Kidney (tissue), 13 donors: ENCODE measurements at regions not wholly inside any gene's neighbourhood (a gene's known extent, or its start where the extent isn't known, plus 50 kb on each side); places are given as distances from the start of the nearest gene placed in this dataset.

ENCODE experiments used
- DNase-seq, 5 donors: peaks; one replicate each; pipeline ENCODE4 v3.0.0-alpha.2; 2013 to 2020
- FAIRE-seq: peaks from 2 replicates; lab custom pipeline; 2012; peaks lifted over from hg19 to GRCh38; lab: Jason Lieb, UNC
- H3K27ac ChIP-seq, 2 donors: one replicate each; pipeline ENCODE4 v1.7.0; 2013; ENCODE audit warnings: low read depth in 2 of 2, low read length in 2 of 2, inconsistent platforms in 1 of 2
- H3K27me3 ChIP-seq: one replicate; pipeline ENCODE4 v1.7.1; 2013; ENCODE audit warnings: low read length, inconsistent platforms; ENCODE audit not compliant: control insufficient read depth, insufficient read depth
- H3K36me3 ChIP-seq, 3 donors: one replicate each; pipeline versions ENCODE4 v1.7.0 to v1.7.1; 2013; ENCODE audit warnings: low read length in 3 of 3, control low read depth in 1 of 3, inconsistent platforms in 1 of 3; ENCODE audit not compliant: insufficient read depth in 3 of 3, control insufficient read depth in 2 of 3
- H3K4me1 ChIP-seq, 3 donors: one replicate each; pipeline versions ENCODE4 v1.7.0 to v1.7.1; 2013; ENCODE audit warnings: low read length in 3 of 3, inconsistent platforms in 1 of 3, low read depth in 1 of 3; ENCODE audit not compliant: control insufficient read depth in 2 of 3, insufficient read depth in 2 of 3
- H3K4me3 ChIP-seq, 3 donors: one replicate each; pipeline versions ENCODE4 v1.7.0 to v1.8.1; 2013; ENCODE audit warnings: low read length in 3 of 3, control low read depth in 1 of 3, inconsistent platforms in 1 of 3
- H3K9ac ChIP-seq, 3 donors: one replicate each; pipeline versions ENCODE4 v1.7.0 to v1.7.1; 2013; ENCODE audit warnings: low read length in 3 of 3, control low read depth in 1 of 3, inconsistent platforms in 1 of 3
- H3K9me3 ChIP-seq, 3 donors: one replicate each; pipeline versions ENCODE4 v1.7.0 to v1.7.1; 2013; ENCODE audit warnings: low read length in 3 of 3, control low read depth in 1 of 3, inconsistent platforms in 1 of 3; ENCODE audit not compliant: control insufficient read depth in 2 of 3, insufficient read depth in 1 of 3
- CTCF ChIP-seq: IDR thresholded peaks from 3 replicates; pipeline ENCODE4 v1.5.1; 2012; ENCODE audit warnings: mild to moderate bottlenecking, moderate library complexity, borderline replicate concordance; ENCODE audit not compliant: insufficient read depth; ENCODE audit errors: extremely low read depth
- intact Hi-C: fragments of 100-400 bp; cut with DNase I; formaldehyde crosslinking; loops from one replicate; pipeline ENCODE4 v1.11.1; 2022
- donor health status: control.
- donor health status: control.
- donor health status: control.
- donor health status: control.
- donor health status: control.
- donor health status: DM: yes; HTN: yes; CAD: no.
- donor health status: Normal renal cell carcinoma (clear cell type).

DNA sequence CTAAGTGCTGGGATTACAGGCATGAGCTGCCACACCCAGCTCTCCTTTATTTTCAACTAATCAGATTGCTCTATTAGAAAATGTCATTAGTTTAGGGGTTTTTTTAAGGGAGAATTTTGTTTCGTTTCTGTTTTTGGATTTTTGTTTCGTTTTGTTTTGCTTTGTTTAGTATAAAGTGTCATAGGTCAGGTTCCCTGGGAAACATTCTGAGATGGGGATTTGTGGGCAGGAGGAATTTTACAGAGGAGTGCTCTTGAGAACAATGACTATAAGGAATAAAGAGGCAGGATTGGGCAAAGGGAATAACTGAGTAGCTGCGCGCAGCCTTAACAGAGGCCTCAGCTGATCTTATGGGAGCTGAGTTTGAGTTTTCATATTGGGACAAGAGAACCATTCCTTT is 86.8 kb upstream of the NR2F2 start:
- Histone ChIP-seq H3K27ac (no peak overlapping the region), H3K9me3 (peaks cover 0 to 3% (median 0%) of the 10 kb centered on the region in 3 donors), H3K36me3 (peaks cover 0 to 4% (median 0%) of the 10 kb centered on the region in 3 donors), H3K4me3 (no peak overlapping the region), H3K4me1 (no peaks in the 10 kb centered on the region), H3K27me3 (no peaks in the 10 kb centered on the region), H3K9ac (no peak overlapping the region)
- TF ChIP-seq CTCF, result no peak
- DNase-seq (no peak), FAIRE-seq (no peak)
- intact Hi-C loops, result no loop called here

GRCh38 chr15:96245252-96245651 is 85.2 kb upstream of the NR2F2 start:
- H3K4me3 ChIP-seq, result no peak overlapping the region
- H3K36me3 ChIP-seq, result peaks cover 0 to 4% (median 0%) of the 10 kb centered on the region in 3 donors
- no peaks in the 10 kb centered on the region for H3K27me3 ChIP-seq
- DNase-seq (no peak), FAIRE-seq (no peak)
- no peaks in the 10 kb centered on the region for H3K4me1 ChIP-seq
- TF ChIP-seq CTCF, result no peak
- intact Hi-C loops, result no loop called here
- H3K27ac ChIP-seq, result no peak overlapping the region
- H3K9ac ChIP-seq, result no peak overlapping the region
- H3K9me3 ChIP-seq, result peaks cover 0 to 3% (median 0%) of the 10 kb centered on the region in 3 donors

- H3K27ac ChIP-seq, result no peak overlapping the region
- FAIRE-seq (no peak), DNase-seq (no peak)
- peaks cover 0 to 4% (median 0%) of the 10 kb centered on the region in 3 donors for H3K36me3 ChIP-seq
- intact Hi-C loops, result no loop called here
- TF ChIP-seq CTCF, result no peak
- H3K9me3 ChIP-seq, result peaks cover 0 to 3% (median 0%) of the 10 kb centered on the region in 3 donors
- H3K9ac ChIP-seq, result no peak overlapping the region
- no peaks in the 10 kb centered on the region for H3K27me3 ChIP-seq
- no peaks in the 10 kb centered on the region for H3K4me1 ChIP-seq
- H3K4me3 ChIP-seq, result no peak overlapping the region
Observed at GRCh38 chr15:96246057-96246456, 84.4 kb upstream of the NR2F2 start.
